ACC112 (cell line): ENCODE measurements at regions not wholly inside any gene's neighbourhood (a gene's known extent, or its start where the extent isn't known, plus 50 kb on each side); places are given as distances from the start of the nearest gene placed in this dataset.

ENCODE experiments used
- H2AFZ ChIP-seq: fragments of 200-600 bp; sonication (generic); one replicate; pipeline ENCODE4 v1.6.0; 2017; ENCODE audit warnings: antibody characterized with exemption, low read length; ENCODE audit not compliant: unreplicated experiment
- H3K27ac ChIP-seq: fragments of 200-600 bp; sonication (generic); 2 replicates; pipeline ENCODE4 v1.5.1; 2014; ENCODE audit warnings: low read depth, mild to moderate bottlenecking, antibody characterized with exemption, low read length, moderate library complexity
- H3K27me3 ChIP-seq: fragments of 200-600 bp; sonication (generic); 2 replicates; pipeline ENCODE4 v1.6.1; 2014; ENCODE audit warnings: mild to moderate bottlenecking, antibody characterized with exemption, low read length, moderate library complexity, mixed read lengths; ENCODE audit not compliant: insufficient read depth
- H3K36me3 ChIP-seq: fragments of 200-600 bp; sonication (generic); 2 replicates; pipeline ENCODE4 v1.6.1; 2016; ENCODE audit warnings: mild to moderate bottlenecking, antibody characterized with exemption, low read length, moderate library complexity, mixed read lengths; ENCODE audit not compliant: insufficient read depth
- H3K4me1 ChIP-seq: fragments of 200-600 bp; sonication (generic); one replicate; pipeline ENCODE4 v1.6.1; 2016; ENCODE audit warnings: low read length, mixed read lengths; ENCODE audit not compliant: insufficient read depth, unreplicated experiment, control insufficient read depth
- H3K4me3 ChIP-seq: fragments of 200-600 bp; sonication (generic); 2 replicates; pipeline ENCODE4 v1.5.1; 2014; ENCODE audit warnings: mild to moderate bottlenecking, low read depth, low read length
- H3K79me2 ChIP-seq: fragments of 200-600 bp; sonication (generic); one replicate; pipeline ENCODE4 v1.6.0; 2016; ENCODE audit warnings: low read length; ENCODE audit not compliant: control insufficient read depth, unreplicated experiment, insufficient read depth

DNA sequence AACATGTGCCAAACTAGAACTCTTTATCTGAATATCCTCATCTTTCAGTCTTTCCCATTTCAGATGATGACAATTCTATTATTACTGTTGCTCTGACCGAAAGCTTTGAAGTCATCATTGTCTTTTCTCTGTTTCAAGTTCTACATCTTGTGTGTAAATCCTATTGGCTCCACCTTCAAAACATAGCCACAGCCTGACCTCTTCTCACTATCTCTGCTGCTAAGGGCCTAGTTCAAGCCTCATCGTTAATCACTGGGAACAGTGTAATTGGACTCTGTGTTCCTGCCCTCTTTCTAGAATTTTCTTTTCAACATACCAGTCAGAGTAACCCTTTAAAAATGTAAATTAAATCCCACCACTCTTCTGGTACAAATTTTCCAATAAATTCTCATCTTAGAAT lies 105.1 kb downstream of the OXSM start:
- H2AFZ ChIP-seq = no peak overlapping the region
- no peaks in the 10 kb centered on the region for H3K27me3 ChIP-seq
- H3K27ac ChIP-seq = no peak overlapping the region
- no peaks in the 10 kb centered on the region for H3K36me3 ChIP-seq
- no peaks in the 10 kb centered on the region for H3K4me1 ChIP-seq
- H3K4me3 ChIP-seq = no peak overlapping the region
- no peaks in the 10 kb centered on the region for H3K79me2 ChIP-seq

DNA sequence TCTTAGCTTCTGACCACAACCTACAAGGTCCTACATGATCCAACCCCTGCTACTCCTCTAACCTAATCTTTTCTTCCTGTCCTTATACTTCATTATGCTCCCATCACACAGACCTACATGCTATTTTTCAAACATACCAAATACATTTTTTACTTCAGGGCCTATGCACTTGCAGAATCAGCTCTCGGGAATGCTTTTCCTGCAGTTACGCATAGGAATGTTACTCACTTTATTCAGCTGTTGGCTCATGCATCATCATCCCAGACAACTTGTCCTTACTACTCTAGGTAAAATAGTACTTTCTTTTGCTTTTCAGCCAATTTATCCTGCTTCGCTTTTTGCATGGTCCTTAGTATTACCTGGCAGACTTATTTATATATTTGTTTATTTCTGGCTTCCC lies 105.6 kb downstream of the OXSM start:
- Histone ChIP-seq H3K36me3 (no peaks in the 10 kb centered on the region), H3K27ac (no peak overlapping the region), H3K79me2 (no peaks in the 10 kb centered on the region), H3K4me1 (no peaks in the 10 kb centered on the region), H2AFZ (no peak overlapping the region), H3K27me3 (peaks cover under 1% of the 10 kb centered on the region; the same call in 1 of the 2 replicates), H3K4me3 (no peak overlapping the region)

DNA sequence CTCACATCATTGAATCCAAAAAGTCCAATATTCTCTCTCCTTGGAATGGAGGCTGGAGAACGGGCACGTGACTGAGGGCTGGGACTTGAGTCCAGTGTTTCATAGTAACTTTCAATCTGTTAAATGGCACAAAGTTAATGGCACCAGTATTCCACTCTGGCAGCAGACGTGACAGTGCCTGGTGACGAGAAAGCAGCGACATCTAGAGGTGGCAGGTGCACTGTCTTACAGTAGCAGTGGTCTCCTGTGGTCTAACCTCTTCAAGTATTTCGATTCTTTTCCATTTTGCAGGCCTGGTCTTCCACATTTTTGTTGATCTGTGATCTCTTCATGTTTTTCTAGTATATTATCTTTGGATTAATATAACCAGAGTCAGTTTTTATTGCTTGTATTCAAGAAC lies 107.1 kb downstream of the OXSM start:
- H3K27me3 ChIP-seq = peaks cover 16% of the 10 kb centered on the region
- H3K27ac ChIP-seq = no peak overlapping the region
- H3K4me1 ChIP-seq = no peaks in the 10 kb centered on the region
- H2AFZ ChIP-seq = no peak overlapping the region
- no peak overlapping the region for H3K4me3 ChIP-seq
- no peaks in the 10 kb centered on the region for H3K79me2 ChIP-seq
- no peaks in the 10 kb centered on the region for H3K36me3 ChIP-seq

DNA sequence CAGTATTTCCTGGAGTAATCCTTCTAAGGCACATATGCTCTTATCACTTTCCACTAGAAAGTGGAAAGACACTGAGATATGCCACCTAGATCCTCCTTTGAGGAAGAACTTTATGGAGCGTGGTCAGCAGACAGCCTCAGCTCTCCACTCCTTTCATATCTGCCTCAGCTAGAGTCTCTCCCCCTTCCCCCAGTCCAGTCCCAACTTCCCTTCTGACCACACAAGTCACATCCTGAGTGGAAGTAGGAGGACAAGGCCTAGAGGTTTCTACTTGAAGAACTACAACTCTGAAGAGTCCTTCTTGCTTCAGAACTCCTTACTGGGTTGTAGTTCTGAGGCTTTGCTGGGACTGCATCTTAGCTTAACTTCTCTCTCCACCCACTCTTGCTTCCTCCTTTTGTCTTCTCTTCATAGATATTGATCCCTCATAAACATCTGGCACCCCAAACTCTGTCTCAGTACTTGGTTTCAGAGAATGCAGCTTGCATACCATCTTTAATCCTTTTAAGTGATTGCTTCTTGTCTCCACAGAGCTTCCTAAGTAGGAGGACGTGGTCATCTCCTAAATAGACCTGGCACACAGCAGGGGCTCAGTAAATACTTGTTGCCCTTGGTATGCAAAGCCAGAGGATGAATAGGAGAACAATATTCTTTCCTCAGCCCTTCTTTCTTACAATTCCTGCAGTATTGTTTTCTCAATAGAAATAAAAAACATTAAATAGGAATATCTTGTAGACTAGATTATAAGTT lies 109.6 kb downstream of the OXSM start:
- Histone ChIP-seq H3K27ac (no peak overlapping the region), H3K79me2 (no peaks in the 10 kb centered on the region), H3K4me1 (no peaks in the 10 kb centered on the region), H3K27me3 (peaks cover 20% of the 10 kb centered on the region), H2AFZ (no peak overlapping the region), H3K36me3 (no peaks in the 10 kb centered on the region), H3K4me3 (no peak overlapping the region)

DNA sequence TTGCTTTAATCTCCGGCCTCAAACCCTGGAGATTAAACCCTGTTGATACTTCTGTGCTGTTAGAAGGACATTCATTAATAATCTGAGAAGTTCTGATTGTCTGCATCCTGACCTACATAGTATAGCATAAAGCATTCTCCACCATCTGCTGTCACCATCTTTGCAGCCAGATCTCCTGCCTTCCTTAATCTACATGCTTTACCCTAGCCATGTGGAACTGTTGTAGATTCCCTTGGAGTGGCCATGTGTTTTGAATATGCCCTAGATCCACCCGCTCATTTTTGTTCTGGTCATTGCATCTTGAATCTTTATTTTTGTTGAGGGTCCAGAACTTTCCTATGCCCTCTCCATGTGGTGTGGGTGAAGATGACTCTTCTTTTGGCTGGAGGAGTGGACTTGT lies 110.3 kb downstream of the OXSM start:
- peaks cover 24% of the 10 kb centered on the region for H3K27me3 ChIP-seq
- no peak overlapping the region for H2AFZ ChIP-seq
- no peaks in the 10 kb centered on the region for H3K79me2 ChIP-seq
- H3K36me3 ChIP-seq = no peaks in the 10 kb centered on the region
- H3K4me1 ChIP-seq = no peaks in the 10 kb centered on the region
- H3K4me3 ChIP-seq = no peak overlapping the region
- no peak overlapping the region for H3K27ac ChIP-seq

DNA sequence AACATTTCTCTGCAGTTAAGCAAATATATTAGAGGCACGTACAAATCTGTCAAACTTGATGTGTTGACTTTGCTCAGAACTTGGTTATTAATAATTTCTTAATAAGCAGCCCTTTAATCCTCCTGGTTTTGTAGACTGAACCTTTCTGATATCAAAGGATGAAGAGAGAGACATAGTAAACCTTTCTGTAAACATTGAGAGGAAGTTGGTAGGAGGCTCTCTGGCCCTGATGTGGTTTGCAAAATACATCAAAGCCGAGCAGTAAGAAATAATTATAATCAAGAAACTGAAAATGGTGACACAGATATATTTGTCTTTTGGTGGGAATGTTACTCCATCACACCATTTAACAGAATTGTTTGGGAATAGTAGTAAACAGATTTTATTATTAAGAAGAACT lies 111.9 kb downstream of the OXSM start:
- H3K27ac ChIP-seq = no peak overlapping the region
- no peak overlapping the region for H3K4me3 ChIP-seq
- H3K4me1 ChIP-seq = no peaks in the 10 kb centered on the region
- no peaks in the 10 kb centered on the region for H3K36me3 ChIP-seq
- H3K79me2 ChIP-seq = no peaks in the 10 kb centered on the region
- H3K27me3 ChIP-seq = peaks cover 40% of the 10 kb centered on the region
- H2AFZ ChIP-seq = no peak overlapping the region

DNA sequence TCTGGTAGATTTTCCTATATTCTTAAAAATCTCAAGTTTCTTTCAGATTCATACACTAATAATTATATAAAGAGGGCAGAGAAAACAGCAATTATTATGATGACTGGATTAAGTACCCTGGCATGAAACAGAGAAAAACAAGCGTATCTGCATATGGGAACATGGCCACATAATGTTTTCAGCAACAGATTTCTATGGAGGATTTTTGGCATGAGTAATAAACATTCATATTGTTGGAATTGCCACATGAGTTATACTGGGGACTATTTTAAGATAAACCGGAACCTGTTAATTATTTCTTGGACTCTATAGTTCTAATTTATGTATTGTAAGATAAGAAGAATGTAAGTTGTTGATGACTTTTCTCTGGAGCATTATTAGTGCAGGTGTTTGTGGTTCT lies 112.7 kb downstream of the OXSM start:
- Histone ChIP-seq H3K36me3 (no peaks in the 10 kb centered on the region), H3K79me2 (no peaks in the 10 kb centered on the region), H3K27me3 (peaks cover 40% of the 10 kb centered on the region), H3K4me3 (no peak overlapping the region), H3K4me1 (no peaks in the 10 kb centered on the region), H3K27ac (no peak overlapping the region), H2AFZ (no peak overlapping the region)

DNA sequence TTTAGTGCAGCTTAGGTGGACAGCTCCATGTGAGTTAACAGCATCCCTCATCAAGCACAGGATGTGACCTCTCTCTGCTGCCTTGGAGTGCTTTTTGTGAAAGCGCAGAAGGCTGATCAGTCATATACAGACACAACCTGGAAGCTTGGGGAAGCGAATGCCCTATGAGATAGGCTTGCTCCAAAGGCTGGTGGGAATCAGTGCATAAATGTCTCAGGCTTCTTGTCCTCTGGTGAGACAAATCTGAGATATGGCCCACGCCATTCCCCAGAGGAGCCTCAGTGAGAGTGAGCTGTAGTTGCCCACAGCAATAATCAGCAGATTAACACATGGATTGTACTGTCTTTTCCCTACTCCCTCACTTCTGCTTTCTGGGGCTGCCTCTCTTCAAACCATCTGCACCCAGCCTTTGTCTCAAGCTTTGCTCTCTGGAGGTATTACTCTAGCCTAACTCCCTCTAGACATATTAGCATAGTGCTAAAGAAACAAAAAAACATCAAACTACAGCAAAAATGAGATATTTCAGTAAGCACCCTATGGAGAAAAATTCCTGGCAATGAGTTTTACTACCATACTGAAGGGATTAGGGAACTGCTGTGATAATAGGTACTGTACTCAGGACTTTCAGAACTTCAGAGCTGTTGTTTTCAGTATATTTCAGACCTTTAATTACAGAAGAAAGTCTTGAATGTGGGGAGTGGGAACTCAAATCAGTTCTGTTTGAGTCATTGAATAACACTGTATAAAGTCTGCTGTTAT lies 113.7 kb downstream of the OXSM start:
- Histone ChIP-seq H3K36me3 (no peaks in the 10 kb centered on the region), H3K4me3 (no peak overlapping the region), H3K27ac (no peak overlapping the region), H3K27me3 (peaks cover 40% of the 10 kb centered on the region), H3K4me1 (no peaks in the 10 kb centered on the region), H2AFZ (no peak overlapping the region), H3K79me2 (no peaks in the 10 kb centered on the region)

DNA sequence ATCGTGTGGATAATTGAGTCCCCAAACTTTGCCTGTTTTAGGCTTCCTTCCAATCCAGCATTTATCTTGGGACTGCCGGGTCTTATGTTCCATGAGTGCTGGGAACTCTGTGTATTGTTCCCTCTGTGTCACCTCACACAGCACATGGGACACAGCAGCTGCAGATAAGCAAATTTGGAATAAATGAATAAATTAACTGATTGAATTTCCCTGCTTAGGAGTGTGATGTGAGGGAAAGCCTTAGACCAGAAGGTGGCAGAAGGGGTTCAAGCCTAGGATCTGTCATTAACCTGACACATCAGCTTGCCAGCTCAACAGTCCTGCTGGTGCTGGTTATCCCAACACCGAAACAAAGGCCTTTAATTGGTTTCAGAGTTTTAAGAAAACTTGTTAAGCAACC lies 114.3 kb downstream of the OXSM start:
- H3K4me3 ChIP-seq = no peak overlapping the region
- peaks cover 45% of the 10 kb centered on the region for H3K27me3 ChIP-seq
- H3K27ac ChIP-seq = no peak overlapping the region
- no peak overlapping the region for H2AFZ ChIP-seq
- no peaks in the 10 kb centered on the region for H3K4me1 ChIP-seq
- H3K36me3 ChIP-seq = no peaks in the 10 kb centered on the region
- no peaks in the 10 kb centered on the region for H3K79me2 ChIP-seq

DNA sequence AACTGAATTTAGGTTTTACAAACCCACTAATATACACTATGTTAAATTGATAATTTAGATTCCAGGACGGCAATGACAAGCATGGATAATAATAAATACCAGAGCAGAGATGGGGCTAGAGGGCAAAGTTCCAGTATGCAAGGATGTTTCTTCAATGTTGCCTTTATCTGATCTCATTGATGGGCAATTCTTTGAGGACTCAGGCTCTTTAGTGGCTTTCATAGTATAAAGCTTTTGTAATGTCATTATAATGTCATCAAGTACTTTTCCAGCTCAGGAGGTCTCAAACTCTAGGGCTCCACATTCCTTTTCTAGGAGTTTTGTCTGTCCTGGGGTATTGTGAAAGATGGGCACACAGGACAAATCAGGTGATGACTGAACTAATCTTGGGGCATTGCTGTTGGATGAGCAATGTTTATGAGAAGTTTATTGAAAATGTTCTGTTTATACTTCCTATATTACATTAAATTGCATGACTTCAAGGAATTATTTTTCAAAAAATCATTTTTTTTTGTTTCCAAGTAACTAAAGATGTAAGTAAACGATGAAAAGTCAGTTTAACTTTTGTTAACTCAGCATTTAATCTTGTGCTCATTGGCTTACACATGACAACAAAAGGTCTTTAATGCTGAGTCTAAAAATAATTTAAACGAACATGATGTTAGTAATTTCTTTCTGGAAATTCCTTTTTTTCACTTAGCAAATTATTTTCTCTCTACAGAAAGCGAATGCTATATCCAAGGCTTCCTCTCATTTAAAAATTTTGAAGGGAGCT lies 116.4 kb downstream of the OXSM start:
- H3K4me3 ChIP-seq = no peak overlapping the region
- peaks cover 41% of the 10 kb centered on the region for H3K27me3 ChIP-seq
- H3K79me2 ChIP-seq = no peaks in the 10 kb centered on the region
- H3K36me3 ChIP-seq = no peaks in the 10 kb centered on the region
- no peak overlapping the region for H2AFZ ChIP-seq
- H3K27ac ChIP-seq = no peak overlapping the region
- no peaks in the 10 kb centered on the region for H3K4me1 ChIP-seq
